Hippocampal formation (tissue), 2 donors: ENCODE measurements at regions not wholly inside any gene's neighbourhood (a gene's known extent, or its start where the extent isn't known, plus 50 kb on each side); places are given as distances from the start of the nearest gene placed in this dataset.

ENCODE experiments used
- DNase-seq, 2 donors: peaks; one replicate each; lab custom pipeline; 2025; lab: John Stamatoyannopoulos, UW

- DNase-seq, result no peak
Measured at GRCh38 chr5:54852007-54852406, 133.4 kb downstream of the ESM1 start.

- DNase-seq, result no peak
Measured at GRCh38 chr5:54851449-54851848, 133.9 kb downstream of the ESM1 start.

- DNase-seq, result no peak
Measured at GRCh38 chr5:54848581-54848980, 136.8 kb downstream of the ESM1 start.

- DNase-seq, result no peak
Measured at GRCh38 chr5:54845567-54845941, 139.8 kb downstream of the ESM1 start.

- DNase-seq, result peak in 1 of 2 donors; percentile 27
Measured at GRCh38 chr5:54844905-54845566, 140.4 kb downstream of the ESM1 start.

GRCh38 chr5:54844266-54844665 lies 141.1 kb downstream of the ESM1 start:
- DNase-seq, result no peak

GRCh38 chr5:54841481-54841880 lies 143.9 kb downstream of the ESM1 start:
- DNase-seq, result no peak

- DNase-seq, result no peak
Measured at GRCh38 chr5:54838843-54839242, 146.6 kb downstream of the ESM1 start.

GRCh38 chr5:54837981-54838380 lies 147.4 kb downstream of the ESM1 start:
- no peak for DNase-seq

GRCh38 chr5:54837093-54837492 lies 148.3 kb downstream of the ESM1 start:
- no peak for DNase-seq

GRCh38 chr5:54835647-54836046 lies 149.7 kb downstream of the ESM1 start:
- DNase-seq, result no peak

GRCh38 chr5:54834121-54834842 lies 151.1 kb downstream of the ESM1 start:
- DNase-seq, result no peak

- no peak for DNase-seq
Measured at GRCh38 chr5:54833590-54833989, 151.8 kb downstream of the ESM1 start.

GRCh38 chr5:54832858-54833257 lies 152.5 kb downstream of the ESM1 start:
- peak in 1 of 2 donors; percentile 4 for DNase-seq

- no peak for DNase-seq
Measured at GRCh38 chr5:54832045-54832444, 153.3 kb downstream of the ESM1 start.

- DNase-seq, result no peak
Measured at GRCh38 chr5:54831233-54831632, 154.2 kb downstream of the ESM1 start.

GRCh38 chr5:54829676-54830535 lies 155.5 kb downstream of the ESM1 start:
- no peak for DNase-seq

- DNase-seq, result no peak
Measured at GRCh38 chr5:54829102-54829501, 156.3 kb downstream of the ESM1 start.

GRCh38 chr5:54828151-54828550 lies 157.2 kb downstream of the ESM1 start:
- no peak for DNase-seq

GRCh38 chr5:54825005-54825404 lies 160.4 kb downstream of the ESM1 start:
- no peak for DNase-seq

- no peak for DNase-seq
Measured at GRCh38 chr5:54823006-54823405, 162.4 kb downstream of the ESM1 start.

GRCh38 chr5:54822324-54822687 lies 163.1 kb downstream of the ESM1 start:
- no peak for DNase-seq
